HG02623 (cell line): ENCODE measurements at regions not wholly inside any gene's neighbourhood (a gene's known extent, or its start where the extent isn't known, plus 50 kb on each side); places are given as distances from the start of the nearest gene placed in this dataset.
"Not testable (repeated sequence)": the region's sequence is repeated elsewhere in the genome, so short reads cannot be mapped to it uniquely, and the experiment has no call there.

ENCODE experiments used
- ATAC-seq: cut with Tn5 transposase; IDR thresholded peaks from one replicate; pipeline ENCODE4 v1.9.1; 2021; ENCODE audit warnings: moderate library complexity; ENCODE audit not compliant: unreplicated experiment

DNA sequence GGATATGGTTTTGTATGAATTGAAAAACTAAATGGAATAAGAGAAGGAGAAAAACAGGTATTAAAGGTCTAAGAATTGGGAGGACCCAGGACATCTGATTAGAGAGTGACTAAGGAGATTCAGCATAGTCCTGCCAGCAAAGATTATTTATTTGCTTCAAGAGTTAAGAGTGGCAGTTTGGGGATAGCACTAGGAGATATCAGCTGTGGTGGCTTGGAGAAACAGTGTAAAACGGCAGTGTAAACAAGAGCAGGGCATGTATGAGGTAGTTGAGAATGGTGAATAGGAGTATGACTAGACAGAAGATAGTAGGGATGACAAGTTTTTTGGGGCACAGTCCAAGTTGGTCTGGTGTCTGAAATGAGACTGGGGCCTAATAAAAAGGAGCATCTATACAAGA lies 730.3 kb downstream of the TRHDE start:
- not testable (repeated sequence) for ATAC-seq

DNA sequence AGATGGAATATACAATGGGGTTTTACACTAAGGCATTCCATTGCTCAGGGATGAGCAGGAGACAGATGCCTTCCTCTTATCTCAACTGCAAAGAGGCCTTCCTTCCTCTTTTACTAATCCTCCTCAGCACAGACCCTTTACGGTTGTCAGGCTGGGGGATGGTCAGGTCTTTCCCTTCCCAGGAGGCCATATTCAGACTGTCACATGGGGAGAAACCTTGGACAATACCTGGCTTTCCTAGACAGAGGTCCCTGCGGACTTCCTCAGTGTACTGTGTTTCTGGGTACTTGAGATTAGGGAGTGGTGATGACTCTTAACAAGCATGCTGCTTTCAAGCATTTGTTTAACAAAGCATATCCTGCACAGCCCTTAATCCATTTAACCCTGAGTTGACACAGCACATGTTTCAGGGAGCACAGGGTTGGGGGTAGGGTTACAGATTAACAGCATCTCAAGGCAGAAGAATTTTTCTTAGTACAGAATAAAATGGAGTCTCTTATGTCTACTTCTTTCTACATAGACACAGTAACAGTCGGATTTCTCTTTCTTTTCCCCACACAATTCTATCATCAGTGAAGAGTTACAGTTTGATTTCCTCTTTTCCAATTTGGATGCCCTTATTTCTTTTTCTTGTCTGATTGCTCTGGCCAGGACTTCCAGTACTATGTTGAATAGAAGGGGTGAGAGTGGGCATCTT lies 737.1 kb downstream of the TRHDE start:
- not testable (repeated sequence) for ATAC-seq

DNA sequence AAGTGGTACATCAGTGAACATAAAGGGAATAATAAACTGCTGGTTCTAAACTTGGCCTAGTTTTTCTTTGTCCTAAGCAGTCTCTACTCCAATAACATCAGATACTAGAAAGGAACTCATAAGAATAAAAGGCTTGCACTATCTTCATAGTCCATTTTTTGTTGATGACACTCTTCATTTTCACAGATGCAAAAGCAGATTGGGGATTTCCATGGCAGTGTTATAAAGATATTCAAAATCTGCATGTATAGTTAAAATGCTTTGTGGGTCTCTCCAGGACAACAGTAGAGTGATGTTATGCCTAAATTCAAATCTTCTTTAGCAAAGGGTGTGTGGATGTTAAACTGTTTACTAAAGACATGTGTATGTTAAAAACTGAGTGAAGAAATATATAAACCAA lies 745.8 kb downstream of the TRHDE start:
- ATAC-seq = no peak

DNA sequence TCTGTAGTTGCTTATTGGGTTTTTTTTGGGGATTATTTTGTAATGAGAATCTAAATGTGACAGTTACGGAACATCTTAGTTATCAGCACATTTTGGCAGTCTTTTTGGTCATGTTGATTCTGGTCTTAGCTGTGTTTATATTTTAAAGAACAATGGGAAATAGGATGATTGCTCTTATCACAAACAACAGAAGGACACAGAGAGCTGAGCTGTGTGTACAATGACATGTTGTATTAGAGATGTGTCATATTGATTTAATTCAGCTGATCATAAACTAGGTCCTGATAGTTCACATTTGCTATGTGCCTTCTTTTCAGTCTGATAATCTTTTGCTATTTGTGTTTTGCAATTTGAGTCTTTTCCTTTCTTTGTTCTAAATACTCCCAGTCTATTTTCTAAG lies 781.7 kb downstream of the TRHDE start:
- ATAC-seq = no peak

DNA sequence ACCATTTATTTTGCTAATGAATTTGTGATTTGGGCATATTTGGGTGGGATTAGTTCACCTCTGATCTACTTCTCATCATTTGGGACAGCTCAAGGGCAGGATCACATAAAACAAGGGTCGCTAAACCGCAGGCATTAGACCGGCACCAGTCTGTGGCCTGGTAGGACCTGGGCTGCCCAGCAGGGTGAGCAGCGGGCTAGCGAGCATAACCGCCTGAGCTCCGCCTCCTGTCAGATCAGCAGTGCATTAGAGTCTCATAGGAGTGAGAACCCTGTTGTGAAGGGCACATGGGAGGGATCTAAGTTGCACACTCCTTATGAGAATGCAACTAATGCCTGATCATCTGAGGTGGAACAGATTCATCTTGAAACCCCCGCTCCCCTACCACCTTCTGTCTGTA lies 785.3 kb downstream of the TRHDE start:
- ATAC-seq = no peak

DNA sequence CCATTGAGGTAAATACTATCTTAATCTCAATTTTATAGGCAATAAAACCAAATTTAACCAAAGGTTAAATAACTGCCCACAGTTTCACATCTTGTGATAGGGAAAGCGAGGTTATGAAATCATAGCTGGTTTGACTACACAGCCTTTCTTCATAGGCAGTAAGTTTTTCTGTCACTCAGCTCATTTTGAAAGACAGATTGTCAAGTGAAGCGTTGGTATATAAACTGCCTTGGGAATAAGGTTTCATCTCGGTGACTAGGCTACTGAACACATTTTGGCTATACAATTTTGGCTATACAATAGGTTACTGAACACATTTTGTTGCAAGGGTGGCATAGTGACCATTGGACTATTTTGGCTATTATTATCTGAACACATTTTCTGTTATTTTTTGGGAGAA lies 793.7 kb downstream of the TRHDE start:
- no peak for ATAC-seq

DNA sequence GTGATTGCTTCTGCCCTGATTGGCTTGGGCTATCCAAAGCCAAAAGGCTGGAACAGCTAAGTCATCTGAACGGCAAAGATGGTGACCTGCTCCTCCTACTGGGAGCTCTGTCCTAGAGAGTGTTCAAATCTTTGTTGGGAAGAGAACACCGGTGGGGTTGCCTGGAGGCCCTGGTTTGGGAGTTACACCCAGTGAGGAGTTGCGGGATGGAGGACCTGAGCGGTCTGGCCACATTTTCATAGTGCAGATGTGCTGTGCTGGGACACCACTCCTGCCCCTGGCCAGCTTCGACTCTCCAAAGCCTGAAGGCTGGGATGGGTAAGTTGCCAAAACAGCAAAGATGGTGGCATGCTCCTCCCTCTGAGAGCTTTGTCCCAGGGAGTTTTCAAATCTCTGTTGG lies 795.4 kb downstream of the TRHDE start:
- ATAC-seq = no peak

DNA sequence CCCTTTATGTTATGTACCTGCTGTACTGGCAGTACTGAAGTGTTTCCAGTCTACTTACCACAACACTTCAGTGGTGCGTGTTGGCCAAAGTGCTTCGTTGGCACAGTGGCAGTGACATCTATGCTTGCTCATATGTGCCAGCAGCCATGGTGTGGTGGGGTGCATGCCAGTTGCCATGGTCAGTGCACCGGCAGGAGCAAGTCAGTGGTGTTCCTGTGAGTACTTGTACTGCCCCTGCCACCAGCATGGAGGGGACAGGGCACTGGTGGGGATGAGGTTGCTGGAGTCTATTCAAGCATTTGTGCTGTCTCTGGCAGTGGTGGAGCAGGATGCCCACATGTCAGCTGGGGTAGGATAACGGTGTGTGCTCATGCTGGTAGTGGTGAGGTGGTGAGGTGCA lies 800.0 kb downstream of the TRHDE start:
- ATAC-seq = no peak

DNA sequence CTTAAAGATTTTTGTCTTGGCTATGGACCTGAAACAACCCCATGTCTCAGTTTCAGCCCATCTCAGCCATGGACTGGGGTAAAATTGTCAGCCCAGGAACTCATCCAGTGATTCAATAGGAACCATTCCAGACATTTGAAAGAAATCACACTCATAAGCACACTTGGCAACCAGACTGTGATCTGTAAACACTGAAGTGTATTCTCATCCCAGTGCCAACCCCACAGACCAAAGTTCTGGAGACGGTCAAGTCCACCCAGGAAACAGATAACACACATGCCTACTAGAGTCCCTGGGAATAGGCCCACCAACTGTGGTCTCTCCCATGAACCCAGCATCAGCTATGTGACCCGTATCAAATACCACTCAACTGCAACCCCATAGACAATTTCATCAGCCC lies 804.6 kb downstream of the TRHDE start:
- no peak for ATAC-seq

DNA sequence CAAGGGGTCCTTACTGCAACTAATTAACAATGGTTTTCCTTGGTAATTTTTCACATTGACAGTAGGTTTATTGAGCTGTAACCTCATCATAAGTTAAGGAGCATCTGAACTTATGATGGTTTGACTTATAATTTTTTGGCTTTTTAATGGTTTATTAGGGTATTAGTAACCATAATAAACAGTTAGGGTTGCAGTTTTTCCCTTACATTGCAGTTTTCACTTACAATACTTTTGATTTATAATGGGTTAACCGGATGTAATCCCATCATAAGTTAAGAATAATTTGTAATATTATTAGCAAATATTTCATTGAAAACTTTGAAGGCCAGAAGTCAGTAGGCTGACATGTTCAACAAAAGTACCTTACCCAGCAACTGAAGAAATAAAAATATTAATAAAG lies 811.6 kb downstream of the TRHDE start:
- ATAC-seq = no peak

DNA sequence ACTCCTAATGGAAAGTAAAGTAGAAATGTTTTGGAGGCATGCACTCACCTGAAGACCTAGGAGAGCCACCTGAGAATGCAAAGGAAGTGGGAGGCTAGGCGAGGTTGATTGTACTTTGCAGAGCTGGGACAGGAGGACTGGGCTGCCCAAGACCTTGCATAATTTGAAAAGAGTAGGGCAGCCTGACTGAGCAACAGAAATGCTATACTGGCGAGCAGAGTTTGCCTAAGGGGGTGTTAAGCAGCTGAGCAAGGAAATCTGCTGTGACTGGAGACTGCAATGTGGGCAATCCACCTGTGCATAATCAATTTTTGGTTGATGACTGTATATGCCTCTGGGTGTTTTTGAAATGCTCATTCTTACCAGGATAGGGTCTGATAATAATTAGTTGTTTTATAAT lies 834.1 kb downstream of the TRHDE start:
- ATAC-seq = no peak

DNA sequence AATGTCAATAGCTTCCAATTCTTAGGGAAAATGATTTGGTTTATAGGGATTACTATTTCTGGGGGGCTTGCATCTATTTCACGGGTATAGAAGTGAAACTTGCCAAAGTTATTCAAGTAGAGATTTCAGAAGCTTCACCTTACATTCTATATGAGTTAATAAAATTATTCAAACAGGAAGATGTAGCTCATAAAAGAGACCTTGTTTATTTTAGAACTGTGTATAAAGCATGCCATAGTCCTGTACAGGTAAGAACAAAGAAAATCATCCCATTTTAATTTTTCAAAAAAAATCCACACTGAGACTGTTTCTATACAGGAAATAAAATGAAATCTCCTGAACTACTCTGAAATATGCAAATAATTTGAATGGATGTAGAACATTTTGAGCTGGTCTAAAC lies 834.7 kb downstream of the TRHDE start:
- no peak for ATAC-seq

DNA sequence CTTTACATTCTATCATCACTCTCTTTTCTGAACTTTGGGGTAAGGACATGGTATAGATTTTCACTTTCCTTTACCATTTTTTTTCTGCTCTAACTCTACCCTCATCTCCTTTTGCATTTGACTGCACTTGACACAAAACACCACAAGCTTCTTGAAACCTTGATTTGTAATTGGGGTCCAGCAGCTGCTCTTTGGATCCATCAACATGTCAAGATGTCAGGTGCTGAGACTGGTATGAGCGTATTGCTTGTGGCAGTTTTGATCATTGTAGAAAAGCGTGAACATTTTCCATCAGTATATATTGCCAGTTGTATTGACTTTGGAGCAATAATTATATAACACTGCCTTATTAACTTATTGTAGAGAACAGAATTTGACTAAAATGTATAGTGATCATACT lies 838.6 kb downstream of the TRHDE start:
- ATAC-seq = no peak

DNA sequence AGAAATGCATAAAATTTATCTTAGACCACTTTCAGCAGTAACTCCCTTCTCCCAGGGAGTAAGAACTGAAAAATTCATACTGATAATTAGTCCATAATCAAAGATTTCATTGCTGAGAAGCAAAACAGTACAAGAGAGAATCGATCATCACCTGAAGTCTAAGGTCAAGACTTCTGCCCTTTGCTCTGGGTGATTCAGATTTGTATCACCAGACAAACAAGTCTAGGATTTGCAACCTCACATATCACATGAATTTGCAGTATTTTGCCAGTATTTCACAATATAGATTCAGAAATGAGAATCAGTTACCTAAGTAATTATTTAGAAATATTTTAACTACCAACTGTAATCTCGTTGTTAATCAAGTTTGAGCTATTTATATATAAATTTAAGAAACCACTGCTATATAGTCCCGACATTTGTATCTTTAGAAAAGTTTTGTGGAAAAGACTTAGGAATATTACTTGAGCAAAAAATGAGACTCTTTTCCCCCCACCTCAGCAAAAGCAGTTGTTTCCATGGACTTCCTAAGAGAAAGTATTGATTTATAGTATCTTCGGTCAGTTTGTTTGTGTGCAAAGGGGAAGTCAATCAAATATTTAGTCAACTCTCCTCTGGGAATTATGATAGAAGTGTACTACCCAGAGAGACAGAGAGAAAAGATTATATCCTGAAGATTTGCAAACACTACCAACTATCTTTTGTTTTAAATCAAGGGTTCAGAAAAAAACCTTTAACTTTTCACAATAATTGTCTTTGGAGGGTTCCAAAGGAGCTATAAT lies 840.1 kb downstream of the TRHDE start:
- ATAC-seq = no peak

DNA sequence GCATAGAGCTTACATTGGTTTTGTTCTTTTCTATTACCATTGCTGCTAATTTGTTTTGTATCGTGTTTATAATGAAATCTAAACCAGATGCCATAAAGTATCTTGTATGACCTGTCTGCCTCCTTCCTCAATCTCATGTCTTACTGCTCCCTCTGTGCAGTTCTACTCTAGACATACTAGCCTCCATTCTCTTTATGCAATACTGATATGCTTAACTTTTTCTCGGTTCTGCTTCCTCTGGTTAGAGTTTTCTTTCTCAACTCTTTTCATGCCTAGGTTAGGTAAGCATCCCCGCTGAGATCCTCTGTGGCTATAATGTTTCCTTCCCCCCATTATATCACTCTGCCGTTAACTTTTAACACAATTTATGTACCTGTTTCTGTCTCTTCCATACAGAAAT lies 852.3 kb downstream of the TRHDE start:
- no peak for ATAC-seq

DNA sequence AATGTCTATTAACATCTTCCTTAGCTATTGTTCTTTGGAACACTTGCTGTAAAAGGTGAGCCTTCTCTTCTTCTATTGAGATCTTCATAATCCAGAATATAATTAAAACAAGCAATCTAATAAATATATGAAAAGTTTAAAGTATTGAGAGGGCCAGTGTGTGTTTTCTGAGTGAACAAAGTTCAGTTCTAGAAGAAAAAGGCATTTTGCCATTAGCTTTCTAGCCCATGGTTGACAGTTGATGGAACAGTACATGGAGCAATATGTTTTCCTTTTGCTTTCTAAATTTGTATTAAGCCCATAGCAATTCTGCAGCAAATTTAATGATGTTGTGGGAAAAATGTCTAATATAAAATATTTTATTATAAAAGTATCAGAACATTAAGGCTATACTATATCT lies 853.0 kb downstream of the TRHDE start:
- ATAC-seq = no peak

DNA sequence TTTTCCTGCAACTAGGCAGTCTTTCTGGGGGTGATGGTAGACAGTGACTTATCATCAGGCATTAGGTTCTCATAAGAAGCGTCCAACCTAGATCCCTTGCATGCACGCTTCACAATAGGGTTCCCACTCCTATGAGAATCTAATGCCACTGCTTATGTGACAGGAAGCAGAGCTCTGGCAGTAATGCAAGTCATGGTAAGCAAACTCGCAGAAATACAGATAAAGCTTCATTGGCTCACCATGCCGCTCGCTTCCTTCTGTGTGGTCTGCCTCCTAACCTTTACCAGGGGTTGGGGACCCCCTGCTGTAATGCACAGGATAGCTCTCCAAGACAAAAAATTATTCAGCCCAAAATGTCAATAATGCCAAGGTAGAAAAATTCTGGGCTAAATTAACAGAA lies 864.2 kb downstream of the TRHDE start:
- ATAC-seq = no peak

DNA sequence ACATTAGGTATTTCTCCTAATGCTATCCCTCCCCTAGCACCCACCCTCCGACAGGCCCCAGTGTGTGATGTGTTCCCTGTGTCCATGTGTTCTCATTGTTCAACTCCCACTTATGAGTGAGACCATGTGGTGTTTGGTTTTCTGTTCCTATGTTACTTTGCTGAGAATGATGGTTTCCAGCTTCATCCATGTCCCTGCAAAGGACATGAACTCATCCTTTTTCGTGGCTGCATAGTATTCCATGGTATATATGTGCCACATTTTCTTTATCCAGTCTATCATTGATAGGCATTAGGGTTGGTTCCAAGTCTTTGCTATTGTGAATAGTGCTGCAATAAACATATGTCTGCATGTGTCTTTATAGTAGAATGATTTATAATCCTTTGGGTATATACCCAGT lies 867.5 kb downstream of the TRHDE start:
- not testable (repeated sequence) for ATAC-seq

DNA sequence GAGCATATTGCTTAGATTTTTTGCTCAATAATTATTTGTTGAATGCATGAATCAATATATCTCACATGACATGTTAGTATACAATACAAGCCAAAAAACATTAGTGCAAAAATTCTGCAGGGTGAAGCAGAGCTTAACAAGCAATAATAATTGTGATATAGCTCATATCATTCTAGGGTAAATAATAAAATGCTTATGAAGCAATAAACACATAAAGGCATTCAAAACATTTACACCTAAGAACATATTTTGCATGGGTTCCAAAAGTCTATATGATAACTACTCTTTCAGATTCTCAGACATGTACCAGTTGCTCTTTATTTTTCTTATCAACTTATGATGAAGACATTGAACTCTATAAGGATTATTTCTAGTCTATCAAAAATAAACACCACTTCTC lies 886.2 kb downstream of the TRHDE start:
- no peak for ATAC-seq

DNA sequence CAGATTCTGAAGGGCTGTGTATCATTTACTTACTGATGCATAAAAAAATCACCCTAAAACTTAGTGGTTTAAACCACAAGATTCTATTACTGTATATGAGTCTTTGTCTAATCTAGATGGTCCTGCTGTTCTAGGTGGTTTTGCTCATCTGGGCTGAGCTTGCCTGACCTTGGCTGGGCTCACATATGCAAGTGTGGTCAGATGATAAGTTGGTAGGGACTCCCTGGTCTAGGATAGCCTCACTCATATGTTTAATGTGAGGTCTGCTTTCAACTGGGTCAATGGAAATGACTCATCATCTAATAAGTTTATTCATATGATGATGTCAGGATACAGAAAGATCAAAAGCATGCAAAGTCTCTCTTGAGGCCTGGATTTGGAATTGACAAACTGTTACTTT lies 887.8 kb downstream of the TRHDE start:
- ATAC-seq = no peak

DNA sequence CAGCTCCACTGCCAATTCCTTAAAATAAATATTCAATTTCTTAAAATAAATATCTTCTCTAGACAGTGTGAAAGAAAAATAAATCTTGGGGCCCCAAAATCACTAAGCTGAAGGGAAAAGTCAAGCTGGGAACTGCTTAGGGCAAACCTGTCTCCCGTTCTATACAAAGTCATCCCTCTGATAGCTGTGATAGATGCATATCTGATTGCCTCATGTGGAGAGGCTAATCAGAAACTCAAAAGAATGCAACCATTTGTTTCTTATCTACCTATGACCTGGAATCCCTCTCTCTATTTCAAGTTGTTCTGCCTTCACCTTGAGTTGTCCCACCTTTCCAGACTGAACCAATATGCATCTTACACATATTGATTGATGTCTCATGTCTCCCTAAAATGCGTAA lies 889.8 kb downstream of the TRHDE start:
- no peak for ATAC-seq

DNA sequence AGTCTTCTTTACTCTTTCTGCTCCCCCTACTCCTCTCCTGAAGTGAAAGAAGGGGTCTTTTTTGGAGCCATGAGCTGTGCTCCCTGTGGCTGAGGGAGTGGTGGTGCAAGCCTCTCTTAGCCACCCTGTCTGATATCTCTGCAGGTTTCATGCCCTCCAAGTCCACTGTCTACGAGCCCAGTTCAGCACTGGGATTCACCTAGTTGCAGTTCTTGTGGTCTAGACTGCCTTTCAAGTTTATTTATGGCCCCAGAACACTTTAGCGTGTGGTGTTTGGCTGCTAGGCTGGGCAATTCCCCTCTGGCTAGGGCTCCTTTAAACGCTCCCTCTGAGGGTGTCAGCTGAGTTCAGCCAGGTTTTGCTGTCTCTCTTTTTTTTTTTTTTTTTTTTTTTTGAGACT lies 908.6 kb downstream of the TRHDE start:
- no peak for ATAC-seq

DNA sequence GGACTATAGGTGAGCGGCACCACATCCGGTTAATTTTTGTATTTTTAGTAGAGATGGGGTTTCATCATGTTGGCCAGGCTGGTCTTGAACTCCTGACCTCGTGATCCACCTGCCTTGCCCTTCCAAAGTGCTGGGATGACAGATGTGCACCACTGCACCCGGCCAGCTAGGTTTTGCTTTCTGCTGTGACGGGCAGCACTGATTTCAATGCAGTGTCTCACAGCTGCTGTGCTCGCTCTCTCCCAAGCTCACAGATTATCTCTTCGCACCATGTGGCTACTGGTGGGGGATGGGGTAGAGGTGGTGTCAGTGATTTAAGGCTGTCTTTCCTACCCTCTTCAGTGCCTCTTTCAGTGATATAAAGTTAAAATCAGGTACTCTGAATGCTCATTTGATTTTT lies 909.1 kb downstream of the TRHDE start:
- no peak for ATAC-seq
